Thoracic aorta (tissue), 2 donors: ENCODE measurements at regions not wholly inside any gene's neighbourhood (a gene's known extent, or its start where the extent isn't known, plus 50 kb on each side); places are given as distances from the start of the nearest gene placed in this dataset.

Source experiments
- ATAC-seq: fragments of 150-250 bp; one replicate; pipeline ENCODE4 v1.8.0; 2017; ENCODE audit warnings: low read depth; ENCODE audit not compliant: insufficient number of reproducible peaks, low FRiP score
- DNase-seq: peaks from one replicate; pipeline ENCODE4 v3.0.0-alpha.2; 2020; ENCODE audit warnings: low spot score
- H3K27ac ChIP-seq, 2 donors: fragments of 200-600 bp; sonication (generic); 1 replicate in 1 of 2; 2 replicates in 1 of 2; pipeline ENCODE4 v1.5.1; 2016; ENCODE audit warnings: mild to moderate bottlenecking in 2 of 2, moderate library complexity in 2 of 2
- H3K27me3 ChIP-seq: fragments of 200-600 bp; sonication (generic); replicated peaks from 2 replicates; pipeline ENCODE4 v1.6.0; 2016; ENCODE audit warnings: mild to moderate bottlenecking; ENCODE audit not compliant: insufficient read depth
- H3K36me3 ChIP-seq: fragments of 200-600 bp; sonication (generic); one replicate; pipeline ENCODE4 v1.5.1; 2016
- H3K4me1 ChIP-seq, 2 donors: fragments of 200-600 bp; sonication (generic); 1 replicate in 1 of 2; 2 replicates in 1 of 2; pipeline versions ENCODE4 v1.5.1 to v1.6.0; 2016; ENCODE audit warnings: low read depth in 2 of 2, mild to moderate bottlenecking in 1 of 2; ENCODE audit not compliant: control insufficient read depth in 1 of 2
- H3K4me3 ChIP-seq: fragments of 200-600 bp; sonication (generic); 2 replicates; pipeline ENCODE4 v1.5.1; 2016; ENCODE audit warnings: mild to moderate bottlenecking
- H3K9me3 ChIP-seq: fragments of 200-600 bp; sonication (generic); 2 replicates; pipeline ENCODE4 v1.5.1; 2016
- TF ChIP-seq, protein P1 (sequence below): fragments of 200-600 bp; sonication (generic); IDR thresholded peaks from one replicate; pipeline ENCODE4 v1.5.1; 2019; ENCODE audit warnings: antibody characterized with exemption

DNA sequence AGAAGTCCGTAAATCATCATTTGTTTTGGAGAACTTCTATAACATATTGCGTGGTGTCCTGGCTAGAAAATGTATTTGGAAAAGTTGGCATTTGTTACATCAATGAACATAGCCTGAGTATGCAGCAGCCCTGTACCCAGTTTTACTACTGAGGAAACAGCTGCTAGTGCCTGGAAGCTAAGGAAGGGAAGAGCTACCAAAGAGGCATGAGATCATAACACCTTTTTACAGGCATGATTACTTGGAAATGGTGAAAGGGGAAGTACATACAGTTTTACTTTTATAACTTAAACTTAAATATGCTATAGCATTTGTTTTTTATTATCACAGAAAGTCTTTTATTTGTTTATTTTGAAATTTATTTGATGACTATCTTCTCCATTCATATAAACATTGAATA is 128.4 kb upstream of the MC4R start:
- ATAC-seq (no peak), DNase-seq (no peak)
- H3K9me3 ChIP-seq, result no peaks in the 10 kb centered on the region
- TF ChIP-seq, protein P1, sequence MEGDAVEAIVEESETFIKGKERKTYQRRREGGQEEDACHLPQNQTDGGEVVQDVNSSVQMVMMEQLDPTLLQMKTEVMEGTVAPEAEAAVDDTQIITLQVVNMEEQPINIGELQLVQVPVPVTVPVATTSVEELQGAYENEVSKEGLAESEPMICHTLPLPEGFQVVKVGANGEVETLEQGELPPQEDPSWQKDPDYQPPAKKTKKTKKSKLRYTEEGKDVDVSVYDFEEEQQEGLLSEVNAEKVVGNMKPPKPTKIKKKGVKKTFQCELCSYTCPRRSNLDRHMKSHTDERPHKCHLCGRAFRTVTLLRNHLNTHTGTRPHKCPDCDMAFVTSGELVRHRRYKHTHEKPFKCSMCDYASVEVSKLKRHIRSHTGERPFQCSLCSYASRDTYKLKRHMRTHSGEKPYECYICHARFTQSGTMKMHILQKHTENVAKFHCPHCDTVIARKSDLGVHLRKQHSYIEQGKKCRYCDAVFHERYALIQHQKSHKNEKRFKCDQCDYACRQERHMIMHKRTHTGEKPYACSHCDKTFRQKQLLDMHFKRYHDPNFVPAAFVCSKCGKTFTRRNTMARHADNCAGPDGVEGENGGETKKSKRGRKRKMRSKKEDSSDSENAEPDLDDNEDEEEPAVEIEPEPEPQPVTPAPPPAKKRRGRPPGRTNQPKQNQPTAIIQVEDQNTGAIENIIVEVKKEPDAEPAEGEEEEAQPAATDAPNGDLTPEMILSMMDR, result no peak
- no peak overlapping the region for H3K4me3 ChIP-seq
- H3K4me1 ChIP-seq, result no peaks in the 10 kb centered on the region
- no peak overlapping the region for H3K27ac ChIP-seq
- H3K27me3 ChIP-seq, result no peaks in the 10 kb centered on the region
- H3K36me3 ChIP-seq, result no peaks in the 10 kb centered on the region

DNA sequence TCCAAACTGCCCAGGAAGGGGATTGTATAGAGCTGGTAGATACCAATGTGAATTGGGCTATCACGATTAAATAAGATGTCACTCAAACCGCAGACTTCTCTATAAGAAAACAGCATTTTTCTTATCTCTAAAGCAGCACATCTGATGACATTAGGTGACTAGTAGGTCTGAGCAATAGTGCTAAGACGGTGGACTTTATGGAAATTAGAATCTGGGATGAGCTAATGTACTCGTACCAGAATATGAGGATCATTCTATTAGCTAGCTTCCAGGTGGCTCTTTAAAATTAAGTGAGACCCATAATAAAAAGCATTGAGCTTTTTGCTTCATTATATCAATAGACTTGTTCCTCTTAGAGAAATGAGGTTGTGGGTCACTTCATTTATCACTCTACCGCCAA is 130.0 kb upstream of the MC4R start:
- TF ChIP-seq, protein P1, result no peak
- no peak for DNase-seq
- ATAC-seq, result no peak
- no peaks in the 10 kb centered on the region for H3K9me3 ChIP-seq
- H3K27ac ChIP-seq, result no peak overlapping the region
- H3K4me3 ChIP-seq, result no peak overlapping the region
- no peaks in the 10 kb centered on the region for H3K36me3 ChIP-seq
- H3K27me3 ChIP-seq, result no peaks in the 10 kb centered on the region
- no peaks in the 10 kb centered on the region for H3K4me1 ChIP-seq

DNA sequence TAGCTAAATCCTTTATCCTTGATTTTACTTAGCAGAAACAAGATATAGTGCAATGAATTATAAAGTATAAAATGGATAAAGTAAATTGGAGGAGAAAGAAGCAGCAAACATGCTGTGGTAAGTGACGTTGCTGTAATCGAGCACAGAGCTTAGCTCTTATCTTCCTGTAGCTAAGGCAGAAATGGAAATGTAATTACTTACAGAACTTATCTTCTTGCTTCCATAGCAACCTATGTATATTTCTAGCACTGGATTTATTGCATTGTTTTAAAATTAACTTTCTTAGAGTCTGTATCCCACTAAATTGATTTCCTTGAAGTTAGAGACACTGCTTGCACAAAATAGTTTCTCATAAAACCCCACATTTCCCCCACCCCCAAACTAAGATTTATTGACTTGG is 130.6 kb upstream of the MC4R start:
- H3K4me1 ChIP-seq, result no peaks in the 10 kb centered on the region
- no peak overlapping the region for H3K27ac ChIP-seq
- DNase-seq, result no peak
- TF ChIP-seq, protein P1, result no peak
- no peaks in the 10 kb centered on the region for H3K9me3 ChIP-seq
- H3K27me3 ChIP-seq, result no peaks in the 10 kb centered on the region
- H3K4me3 ChIP-seq, result no peak overlapping the region
- H3K36me3 ChIP-seq, result no peaks in the 10 kb centered on the region
- ATAC-seq, result no peak

DNA sequence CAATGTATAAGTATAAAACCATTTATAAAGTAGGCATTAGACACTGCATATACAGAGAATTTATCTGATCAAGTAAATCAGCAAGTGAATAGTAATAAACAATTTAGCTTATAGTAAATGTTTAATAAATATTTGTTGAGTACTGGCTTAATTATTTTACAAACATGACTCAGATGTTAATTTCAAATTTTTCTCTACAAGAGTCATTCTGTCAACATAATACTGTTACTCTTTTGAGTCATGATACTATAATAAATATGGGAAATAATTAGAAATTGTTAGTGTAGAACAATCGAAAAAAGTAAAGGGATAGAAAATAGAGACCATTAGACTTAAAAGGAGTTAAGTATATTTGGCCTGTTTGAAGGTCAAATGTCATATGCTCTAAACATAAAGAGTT is 133.6 kb upstream of the MC4R start:
- Histone ChIP-seq H3K36me3 (no peaks in the 10 kb centered on the region), H3K27me3 (no peaks in the 10 kb centered on the region), H3K27ac (no peak overlapping the region), H3K9me3 (no peaks in the 10 kb centered on the region), H3K4me3 (no peak overlapping the region), H3K4me1 (no peaks in the 10 kb centered on the region)
- ATAC-seq (no peak), DNase-seq (no peak)
- TF ChIP-seq, protein P1, result no peak

DNA sequence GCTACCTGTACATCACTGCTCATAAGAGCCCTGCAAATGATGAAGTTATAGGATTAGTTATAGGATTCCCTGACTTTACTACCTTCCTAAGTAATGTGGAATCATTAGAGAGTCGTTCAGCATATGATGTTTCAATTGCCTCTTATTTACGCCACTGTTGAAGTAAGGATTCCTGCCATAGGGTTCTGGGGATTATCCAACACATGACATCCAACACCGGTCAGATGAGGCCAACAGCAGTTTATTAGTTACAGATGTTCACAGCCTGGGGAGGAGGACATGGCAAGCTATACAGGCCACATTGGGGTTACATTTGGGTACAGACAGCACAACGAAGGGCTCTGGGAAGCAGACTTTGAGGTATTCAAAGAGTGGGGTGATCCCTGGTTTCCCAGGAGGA is 134.1 kb upstream of the MC4R start:
- Histone ChIP-seq H3K27me3 (no peaks in the 10 kb centered on the region), H3K9me3 (no peaks in the 10 kb centered on the region), H3K4me1 (no peaks in the 10 kb centered on the region), H3K36me3 (no peaks in the 10 kb centered on the region), H3K27ac (no peak overlapping the region), H3K4me3 (no peak overlapping the region)
- no peak for ATAC-seq
- TF ChIP-seq, protein P1, result no peak
- no peak for DNase-seq
